Fibroblast of upper back skin (primary cell): ENCODE measurements at regions not wholly inside any gene's neighbourhood (a gene's known extent, or its start where the extent isn't known, plus 50 kb on each side); places are given as distances from the start of the nearest gene placed in this dataset.

Experiments used
- DNase-seq: peaks from one replicate; pipeline ENCODE4 v3.0.0-alpha.2; 2013

- DNase-seq = no peak
Measured at GRCh38 chr16:51349626-51350025, 198.6 kb upstream of the SALL1 start.

DNA sequence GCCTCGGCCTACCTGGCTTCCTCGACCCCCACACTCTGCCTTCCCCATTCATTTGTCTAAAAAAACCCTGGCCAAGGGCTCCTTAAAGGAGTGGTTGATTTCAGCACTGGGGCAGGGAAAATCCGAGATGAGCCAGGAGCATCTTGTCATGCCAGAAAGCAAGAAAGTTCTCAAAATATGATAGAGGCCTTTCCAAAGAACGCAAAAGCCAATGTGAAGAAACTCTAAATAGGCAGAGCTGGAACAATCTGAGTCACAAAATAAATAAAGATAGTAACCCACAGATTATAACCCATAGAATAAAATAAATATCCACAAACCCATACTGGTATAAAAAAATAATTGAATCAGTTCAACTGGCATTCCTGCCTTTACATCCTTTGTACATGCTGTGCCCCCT, 192.3 kb upstream of the SALL1 start:
- no peak for DNase-seq

GRCh38 chr16:51341204-51341603, 190.1 kb upstream of the SALL1 start:
- DNase-seq = no peak

GRCh38 chr16:51337662-51338061, 186.6 kb upstream of the SALL1 start:
- no peak for DNase-seq

DNA sequence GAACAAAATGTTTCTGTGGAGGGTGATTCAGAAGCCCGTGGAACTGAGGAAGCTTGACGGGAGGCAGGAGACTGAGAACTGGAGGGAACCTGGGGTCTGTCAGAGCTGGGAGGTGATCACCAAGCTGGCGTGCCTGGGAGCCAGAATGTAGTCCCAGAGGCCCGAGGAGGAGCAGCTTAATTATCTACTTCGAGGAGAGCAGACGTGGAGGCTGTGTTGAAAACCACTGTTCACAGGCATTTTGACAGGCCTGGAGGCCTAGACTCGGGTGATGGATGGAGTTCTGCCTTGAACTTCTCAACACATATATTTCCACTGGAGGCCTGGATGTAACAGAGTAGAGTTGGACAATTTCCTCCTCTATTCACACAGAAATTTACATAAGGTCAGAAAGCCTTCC, 177.7 kb upstream of the SALL1 start:
- DNase-seq = no peak

DNA sequence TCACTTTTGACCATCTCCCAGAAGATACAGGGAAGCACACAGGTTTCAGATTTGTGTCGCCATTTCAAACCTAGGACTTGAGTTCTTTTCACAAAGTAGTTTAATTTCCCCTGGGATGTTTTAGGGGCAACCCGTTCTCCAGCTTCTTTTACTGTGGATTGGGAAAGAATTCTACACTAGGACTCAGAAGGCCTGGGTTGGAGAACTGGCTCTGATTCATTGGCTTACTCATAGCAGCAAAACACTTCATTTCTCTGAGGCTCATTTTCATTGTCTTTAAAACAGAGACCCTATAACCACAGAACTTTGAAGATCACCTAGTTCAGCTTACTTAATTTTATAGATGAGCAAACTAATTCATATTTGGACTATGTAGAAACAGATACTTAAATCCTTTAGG, 175.9 kb upstream of the SALL1 start:
- peak; percentile 59 for DNase-seq

DNA sequence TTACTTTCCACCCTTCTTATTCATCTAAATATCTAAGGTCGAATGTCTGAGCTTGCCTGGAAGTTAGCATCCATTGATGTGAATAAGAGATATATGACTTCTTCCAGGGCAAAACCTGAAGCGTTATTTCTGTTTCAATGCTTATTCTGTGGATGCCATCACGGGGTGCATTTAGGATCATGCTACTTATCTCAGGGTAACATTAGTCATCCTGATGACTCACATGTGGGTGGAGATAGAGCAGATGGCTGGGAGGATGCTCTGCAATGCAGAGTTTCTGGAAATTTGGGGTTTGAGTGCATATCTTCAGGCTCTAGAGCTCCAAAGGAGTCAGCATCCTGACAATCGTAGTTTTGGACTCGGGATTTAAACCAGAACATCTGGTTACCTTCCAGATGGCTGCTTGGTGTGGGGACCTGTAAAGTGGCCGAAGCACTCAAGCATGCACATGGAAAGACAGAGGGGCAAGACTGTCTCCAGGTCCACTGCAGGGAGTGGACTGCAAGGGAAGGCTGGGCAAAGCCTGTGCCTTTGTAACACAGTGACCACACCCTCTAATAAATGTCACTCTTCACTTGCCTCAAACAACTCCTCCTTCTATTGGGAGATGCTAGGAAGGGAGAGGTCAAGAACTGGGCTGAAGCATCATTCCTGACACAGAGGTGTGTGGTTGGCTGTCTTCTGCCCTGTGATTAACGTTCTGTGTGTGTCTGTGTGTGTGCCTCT, 175.2 kb upstream of the SALL1 start:
- DNase-seq = peak; percentile 72

- no peak for DNase-seq
Measured at GRCh38 chr16:51321251-51321650, 170.2 kb upstream of the SALL1 start.

DNA sequence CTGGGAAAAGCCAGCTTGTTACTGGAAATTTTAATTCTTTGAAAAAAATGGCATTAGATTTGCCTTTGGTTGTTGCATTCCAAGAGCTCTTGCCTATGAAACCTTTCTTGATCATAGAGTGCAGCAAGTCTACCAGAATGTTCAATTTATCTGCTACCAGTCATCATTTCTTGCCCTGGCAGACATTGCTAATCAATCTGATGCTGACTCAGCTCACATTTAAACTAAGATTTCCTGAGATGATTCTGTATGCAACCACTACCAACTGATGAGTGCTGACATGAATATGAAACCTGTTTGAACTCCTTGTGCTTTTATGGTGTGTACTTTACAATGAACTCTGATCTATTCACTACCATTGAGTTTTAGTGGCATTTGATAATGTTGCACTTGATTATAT, 166.5 kb upstream of the SALL1 start:
- no peak for DNase-seq

GRCh38 chr16:51313198-51313597, 162.1 kb upstream of the SALL1 start:
- DNase-seq = no peak

GRCh38 chr16:51312363-51313150, 161.5 kb upstream of the SALL1 start:
- no peak for DNase-seq

GRCh38 chr16:51310159-51310558, 159.1 kb upstream of the SALL1 start:
- no peak for DNase-seq

DNA sequence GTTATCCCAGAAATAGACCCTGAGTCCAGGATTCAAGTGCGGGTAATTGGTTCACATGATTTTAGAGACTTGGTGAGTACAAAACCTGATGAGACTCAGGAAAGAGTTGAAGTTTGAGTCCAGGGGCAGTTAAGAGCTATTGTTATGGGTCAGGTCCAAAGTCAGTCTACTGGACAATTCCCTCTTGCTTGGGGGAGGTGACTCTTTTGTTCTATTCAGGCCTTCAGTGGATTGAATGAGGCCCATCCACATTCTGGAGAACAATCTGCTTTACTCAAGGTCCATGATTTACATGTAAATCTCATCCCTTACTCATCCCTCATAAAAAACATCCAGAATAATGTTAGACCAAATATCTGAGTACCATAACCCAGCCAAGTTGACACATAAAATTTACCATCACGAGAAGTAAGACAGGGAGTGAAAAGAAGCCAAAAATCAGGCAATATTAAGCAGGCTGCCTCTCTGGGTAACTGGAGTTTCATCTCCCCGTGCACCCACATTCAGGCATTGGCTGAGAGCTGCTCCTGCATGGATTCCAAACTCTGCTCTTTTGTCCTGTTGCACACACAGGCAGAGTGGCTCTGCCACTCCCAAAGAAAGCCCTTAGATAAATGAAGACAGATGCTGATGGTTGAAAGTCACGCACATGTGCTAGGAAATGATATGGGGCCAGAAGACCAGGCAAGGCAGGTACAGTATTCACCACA, 156.0 kb upstream of the SALL1 start:
- no peak for DNase-seq

GRCh38 chr16:51306116-51306515, 155.0 kb upstream of the SALL1 start:
- DNase-seq = peak; percentile 57

DNA sequence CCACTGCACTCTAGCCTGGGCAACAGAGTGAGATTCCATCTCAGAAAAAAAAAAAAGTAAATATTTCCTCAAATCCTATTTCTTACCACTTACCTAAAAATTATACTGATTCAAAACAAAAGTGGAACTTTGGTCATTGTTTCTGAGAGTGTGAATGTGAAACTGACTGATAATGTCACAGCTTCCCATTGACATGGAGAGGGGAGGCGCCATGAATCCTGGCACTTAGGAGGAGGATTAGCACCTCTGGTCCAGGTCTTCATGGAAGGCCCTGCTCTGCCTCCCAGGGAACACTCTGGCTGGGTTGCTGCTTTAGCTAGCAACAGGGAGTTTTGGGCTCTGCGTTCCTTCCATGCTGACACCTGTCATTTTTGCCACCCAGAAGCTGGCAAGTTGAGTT, 154.3 kb upstream of the SALL1 start:
- DNase-seq = no peak

- DNase-seq = no peak
Measured at GRCh38 chr16:51302042-51302441, 151.0 kb upstream of the SALL1 start.

- no peak for DNase-seq
Measured at GRCh38 chr16:51298800-51299199, 147.7 kb upstream of the SALL1 start.

- no peak for DNase-seq
Measured at GRCh38 chr16:51290442-51291285, 139.6 kb upstream of the SALL1 start.

GRCh38 chr16:51289336-51289735, 138.3 kb upstream of the SALL1 start:
- no peak for DNase-seq

GRCh38 chr16:51287121-51287755, 136.2 kb upstream of the SALL1 start:
- DNase-seq = no peak

DNA sequence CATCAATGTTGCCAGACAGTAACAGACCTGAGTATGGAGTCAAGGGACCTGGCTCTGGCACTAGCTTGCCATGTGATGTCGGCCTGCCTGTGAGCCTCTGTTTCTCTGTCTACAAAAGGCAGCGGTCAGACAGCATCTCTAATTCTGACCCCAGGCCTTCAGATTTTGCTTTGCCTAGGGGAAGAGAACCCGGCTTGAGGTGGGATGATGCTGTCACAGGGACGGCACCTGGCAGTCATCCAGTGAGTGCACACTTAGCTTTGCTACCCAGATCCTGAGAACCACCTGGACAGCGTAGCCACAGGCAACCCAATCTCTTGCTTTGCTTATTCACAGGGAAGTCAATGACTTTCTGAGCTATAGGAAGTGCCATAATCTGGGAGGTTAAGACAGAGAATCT, 135.2 kb upstream of the SALL1 start:
- DNase-seq = no peak

GRCh38 chr16:51276336-51276735, 125.3 kb upstream of the SALL1 start:
- no peak for DNase-seq
